ENCODE measurements at regions not wholly inside any gene's neighbourhood (a gene's known extent, or its start where the extent isn't known, plus 50 kb on each side); places are given as distances from the start of the nearest gene placed in this dataset.

DNA sequence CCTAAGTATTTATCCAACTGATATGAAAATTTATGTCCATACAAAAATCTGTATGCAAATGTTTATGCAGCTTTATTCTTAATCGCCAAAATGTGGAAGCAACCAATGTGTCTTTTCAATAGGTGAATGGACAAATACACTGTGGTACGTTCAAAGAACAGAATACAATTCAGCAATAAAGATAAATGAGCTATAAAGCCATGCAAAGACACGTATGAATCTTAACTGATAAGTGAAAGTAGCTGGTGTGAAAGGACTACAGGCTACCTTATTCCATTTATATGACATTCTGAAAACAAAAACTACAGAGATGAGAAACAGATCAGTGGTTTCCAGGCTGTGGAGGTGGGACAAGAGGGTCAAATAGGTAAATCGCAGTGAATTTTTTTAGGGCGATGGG, 419.6 kb upstream of the B3GALT2 start:
- TF ChIP-seq, protein P1, sequence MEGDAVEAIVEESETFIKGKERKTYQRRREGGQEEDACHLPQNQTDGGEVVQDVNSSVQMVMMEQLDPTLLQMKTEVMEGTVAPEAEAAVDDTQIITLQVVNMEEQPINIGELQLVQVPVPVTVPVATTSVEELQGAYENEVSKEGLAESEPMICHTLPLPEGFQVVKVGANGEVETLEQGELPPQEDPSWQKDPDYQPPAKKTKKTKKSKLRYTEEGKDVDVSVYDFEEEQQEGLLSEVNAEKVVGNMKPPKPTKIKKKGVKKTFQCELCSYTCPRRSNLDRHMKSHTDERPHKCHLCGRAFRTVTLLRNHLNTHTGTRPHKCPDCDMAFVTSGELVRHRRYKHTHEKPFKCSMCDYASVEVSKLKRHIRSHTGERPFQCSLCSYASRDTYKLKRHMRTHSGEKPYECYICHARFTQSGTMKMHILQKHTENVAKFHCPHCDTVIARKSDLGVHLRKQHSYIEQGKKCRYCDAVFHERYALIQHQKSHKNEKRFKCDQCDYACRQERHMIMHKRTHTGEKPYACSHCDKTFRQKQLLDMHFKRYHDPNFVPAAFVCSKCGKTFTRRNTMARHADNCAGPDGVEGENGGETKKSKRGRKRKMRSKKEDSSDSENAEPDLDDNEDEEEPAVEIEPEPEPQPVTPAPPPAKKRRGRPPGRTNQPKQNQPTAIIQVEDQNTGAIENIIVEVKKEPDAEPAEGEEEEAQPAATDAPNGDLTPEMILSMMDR (conservative IDR thresholded peaks at IDR 0.05; ENCODE audit: low read length), result no peak
- TF ChIP-seq EZH2phosphoT487 (IDR thresholded peaks at IDR 0.05; ENCODE audit: borderline replicate concordance), result no peak

All from Loucy (cell line).